MCF 10A (cell line): ENCODE measurements at regions not wholly inside any gene's neighbourhood (a gene's known extent, or its start where the extent isn't known, plus 50 kb on each side); places are given as distances from the start of the nearest gene placed in this dataset.

Experiments used
- BruUV-seq: library from RNA; stranded (reverse); fragments of 400-500 nt; replicated peaks from 2 replicates; lab custom pipeline; 2021; lab: Mats Ljungman, UMichigan
- CTCF ChIA-PET: fragments of 300-600 bp; sonication (Branson Sonifier 250); formaldehyde crosslinking; extraction: SDS; loops from one replicate; lab custom pipeline; 2021; ENCODE audit warnings: antibody characterized with exemption, inconsistent platforms; lab: Yijun Ruan, JAX
- POLR2A ChIA-PET: fragments of 300-600, 350-650 bp; sonication (Branson Sonifier 250); formaldehyde crosslinking; extraction: SDS; loops from one replicate; lab custom pipeline; 2020; ENCODE audit warnings: antibody characterized with exemption, inconsistent platforms; lab: Yijun Ruan, JAX
- DNase-seq: peaks from one replicate; pipeline ENCODE4 v3.0.0-alpha.2; 2018; ENCODE audit not compliant: unreplicated experiment
- H3K27ac Mint-ChIP-seq: one replicate; pipeline ENCODE4 v1.8.0; 2022; ENCODE audit warnings: mild to moderate bottlenecking, low read depth, mixed read lengths; ENCODE audit not compliant: unreplicated experiment
- H3K27me3 Mint-ChIP-seq: one replicate; pipeline ENCODE4 v1.8.0; 2022; ENCODE audit warnings: mixed read lengths; ENCODE audit not compliant: insufficient read depth, unreplicated experiment
- H3K36me3 Mint-ChIP-seq: one replicate; pipeline ENCODE4 v1.8.0; 2022; ENCODE audit warnings: mild to moderate bottlenecking, moderate library complexity, mixed read lengths; ENCODE audit not compliant: insufficient read depth, unreplicated experiment
- H3K4me1 Mint-ChIP-seq: one replicate; pipeline ENCODE4 v1.8.0; 2022; ENCODE audit warnings: mixed read lengths; ENCODE audit not compliant: insufficient read depth, unreplicated experiment
- H3K4me3 Mint-ChIP-seq: one replicate; pipeline ENCODE4 v1.8.0; 2022; ENCODE audit warnings: mild to moderate bottlenecking, moderate library complexity, mixed read lengths; ENCODE audit not compliant: unreplicated experiment
- H3K9me3 Mint-ChIP-seq: one replicate; pipeline ENCODE4 v1.8.0; 2022; ENCODE audit warnings: mixed read lengths; ENCODE audit not compliant: unreplicated experiment
- intact Hi-C: fragments of 100-400 bp; cut with micrococcal nuclease; formaldehyde crosslinking; loops from 2 replicates; pipeline ENCODE4 v1.14.1; 2022
- TF ChIP-seq, protein P1 (sequence below): fragments of 200-600 bp; IDR thresholded peaks from one replicate; pipeline ENCODE4 v1.8.0; 2022; ENCODE audit warnings: antibody characterized with exemption, mild to moderate bottlenecking; ENCODE audit not compliant: unreplicated experiment

DNA sequence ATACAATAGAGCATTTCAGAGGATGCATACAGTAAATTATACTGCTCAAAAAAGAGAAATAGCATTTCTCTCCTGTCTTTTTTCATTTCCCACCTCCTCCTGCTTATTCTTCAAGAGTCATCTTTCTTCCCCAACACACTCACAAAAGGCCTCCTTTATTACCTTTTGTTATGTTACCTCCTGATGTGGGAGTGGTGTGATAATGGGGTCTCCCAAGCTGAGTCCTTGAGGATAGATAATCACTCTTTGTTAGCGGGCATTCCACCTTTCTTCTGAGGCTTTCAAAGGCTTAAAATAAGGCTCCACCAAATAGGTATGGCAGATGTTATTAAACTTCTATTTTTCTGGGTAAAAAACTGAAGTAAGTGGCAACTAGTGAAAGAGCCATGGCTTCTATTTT, 159.8 kb downstream of the CPEB2 start:
- Mint-ChIP-seq H3K27ac (peak overlapping the region; percentile 28), H3K4me1 (peaks cover 12% of the 10 kb centered on the region), H3K27me3 (no peaks in the 10 kb centered on the region), H3K36me3 (no peaks in the 10 kb centered on the region), H3K4me3 (no peak overlapping the region), H3K9me3 (no peaks in the 10 kb centered on the region)
- intact Hi-C loops: loop anchor here (1.0 to 10.0 kb wide), 5 partner anchors 119 to 1506 kb away; no protein-coding TSS in a partner anchor
- POLR2A ChIA-PET: interaction anchor here (0.7 to 2.1 kb wide), 3 partner anchors 119 to 390 kb away, joined by 5 to 6 read pairs (median 5); no protein-coding TSS in a partner anchor
- CTCF ChIA-PET: interaction anchor here (0.5 to 4.8 kb wide), 10 partner anchors 9 to 1506 kb away, joined by 3 to 41 read pairs (median 4); no protein-coding TSS in a partner anchor
- DNase-seq: no peak
- no TSS peak for BruUV-seq
- TF ChIP-seq, protein P1, sequence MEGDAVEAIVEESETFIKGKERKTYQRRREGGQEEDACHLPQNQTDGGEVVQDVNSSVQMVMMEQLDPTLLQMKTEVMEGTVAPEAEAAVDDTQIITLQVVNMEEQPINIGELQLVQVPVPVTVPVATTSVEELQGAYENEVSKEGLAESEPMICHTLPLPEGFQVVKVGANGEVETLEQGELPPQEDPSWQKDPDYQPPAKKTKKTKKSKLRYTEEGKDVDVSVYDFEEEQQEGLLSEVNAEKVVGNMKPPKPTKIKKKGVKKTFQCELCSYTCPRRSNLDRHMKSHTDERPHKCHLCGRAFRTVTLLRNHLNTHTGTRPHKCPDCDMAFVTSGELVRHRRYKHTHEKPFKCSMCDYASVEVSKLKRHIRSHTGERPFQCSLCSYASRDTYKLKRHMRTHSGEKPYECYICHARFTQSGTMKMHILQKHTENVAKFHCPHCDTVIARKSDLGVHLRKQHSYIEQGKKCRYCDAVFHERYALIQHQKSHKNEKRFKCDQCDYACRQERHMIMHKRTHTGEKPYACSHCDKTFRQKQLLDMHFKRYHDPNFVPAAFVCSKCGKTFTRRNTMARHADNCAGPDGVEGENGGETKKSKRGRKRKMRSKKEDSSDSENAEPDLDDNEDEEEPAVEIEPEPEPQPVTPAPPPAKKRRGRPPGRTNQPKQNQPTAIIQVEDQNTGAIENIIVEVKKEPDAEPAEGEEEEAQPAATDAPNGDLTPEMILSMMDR: no peak

DNA sequence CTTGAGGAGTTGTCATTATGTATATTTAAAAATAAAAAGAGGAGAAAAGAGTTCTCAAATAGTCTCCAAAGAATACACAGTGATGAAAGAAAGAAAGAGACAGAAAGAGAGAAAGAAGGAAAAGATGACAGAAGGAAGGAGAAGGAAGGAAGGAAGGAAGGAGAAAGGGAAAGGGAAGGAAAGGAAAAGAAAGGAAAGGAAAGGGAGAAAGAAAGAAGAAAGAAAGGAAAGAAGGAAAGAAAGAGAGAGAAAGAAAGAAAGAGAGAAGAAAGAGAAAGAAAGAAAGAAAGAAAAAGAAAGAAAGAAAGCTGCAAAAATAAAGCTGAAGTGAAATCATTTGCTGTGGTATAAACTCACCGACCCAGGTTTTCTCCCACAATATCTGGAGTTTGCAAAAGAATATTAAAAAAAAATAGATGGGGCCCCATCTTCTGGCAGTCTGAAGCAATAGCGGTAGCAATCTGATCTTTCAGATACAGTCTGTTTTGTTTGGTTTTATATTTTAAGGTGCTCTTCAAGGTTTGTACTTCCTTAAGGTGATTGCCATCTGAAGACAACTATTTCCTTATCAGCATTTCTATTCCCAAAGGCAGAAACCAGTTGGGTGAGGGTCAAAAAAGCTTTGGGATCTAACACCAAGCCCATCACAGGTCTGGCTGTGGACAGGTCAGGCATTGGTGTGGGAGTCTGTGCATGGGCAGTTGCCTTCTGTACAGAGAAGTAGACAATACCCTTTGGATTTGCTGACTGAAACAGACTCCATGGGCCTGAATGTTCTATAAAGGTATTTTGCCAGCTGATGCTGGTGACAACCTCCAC, 160.4 kb downstream of the CPEB2 start:
- TF ChIP-seq, protein P1: peak; percentile 58
- intact Hi-C loops: loop anchor here (1.0 to 10.0 kb wide), 5 partner anchors 119 to 1506 kb away; no protein-coding TSS in a partner anchor
- POLR2A ChIA-PET: interaction anchor here (0.7 to 2.1 kb wide), 3 partner anchors 119 to 391 kb away, joined by 5 to 6 read pairs (median 5); no protein-coding TSS in a partner anchor
- CTCF ChIA-PET: interaction anchor here (0.5 to 4.8 kb wide), 20 partner anchors 8 to 1708 kb away, joined by 3 to 41 read pairs (median 4); no protein-coding TSS in a partner anchor
- peak; percentile 51 for DNase-seq
- Mint-ChIP-seq H3K4me3 (no peak overlapping the region), H3K9me3 (no peaks in the 10 kb centered on the region), H3K27me3 (no peaks in the 10 kb centered on the region), H3K27ac (peak overlapping the region; percentile 28), H3K4me1 (peaks cover 12% of the 10 kb centered on the region), H3K36me3 (no peaks in the 10 kb centered on the region)
- no TSS peak for BruUV-seq

GRCh38 chr4:15163284-15163645, 161.0 kb downstream of the CPEB2 start:
- ChIA-PET POLR2A (interaction anchor here (2.1 kb wide), 1 partner anchor 160 kb away, joined by 5 read pairs; no protein-coding TSS in a partner anchor), CTCF (interaction anchor here (0.6 to 4.8 kb wide), 16 partner anchors 8 to 1708 kb away, joined by 3 to 41 read pairs (median 4); no protein-coding TSS in a partner anchor)
- H3K4me1 Mint-ChIP-seq: peaks cover 12% of the 10 kb centered on the region
- H3K27me3 Mint-ChIP-seq: no peaks in the 10 kb centered on the region
- TF ChIP-seq, protein P1: no peak
- H3K9me3 Mint-ChIP-seq: no peaks in the 10 kb centered on the region
- H3K27ac Mint-ChIP-seq: no peak overlapping the region
- no peak overlapping the region for H3K4me3 Mint-ChIP-seq
- DNase-seq: no peak
- no TSS peak for BruUV-seq
- intact Hi-C loops: loop anchor here (10.0 kb wide), 1 partner anchor 278 kb away; no protein-coding TSS in a partner anchor
- no peaks in the 10 kb centered on the region for H3K36me3 Mint-ChIP-seq

- Mint-ChIP-seq H3K27me3 (no peaks in the 10 kb centered on the region), H3K9me3 (no peaks in the 10 kb centered on the region), H3K4me1 (peaks cover 12% of the 10 kb centered on the region), H3K36me3 (no peaks in the 10 kb centered on the region), H3K27ac (no peak overlapping the region), H3K4me3 (no peak overlapping the region)
- intact Hi-C loops: loop anchor here (10.0 kb wide), 1 partner anchor 280 kb away; no protein-coding TSS in a partner anchor
- DNase-seq: peak; percentile 20
- TF ChIP-seq, protein P1: no peak
- BruUV-seq: no TSS peak
- ChIA-PET CTCF (interaction anchor here (1.4 to 1.8 kb wide), 2 partner anchors 109 to 1258 kb away, joined by 4 to 5 read pairs; no protein-coding TSS in a partner anchor), POLR2A (interaction anchor here (0.6 to 1.1 kb wide), 2 partner anchors 92 to 125 kb away, joined by 3 to 4 read pairs; no protein-coding TSS in a partner anchor)
Measured at GRCh38 chr4:15164571-15164970, 162.3 kb downstream of the CPEB2 start.
